Aorta (tissue), 5 donors: ENCODE measurements at regions not wholly inside any gene's neighbourhood (a gene's known extent, or its start where the extent isn't known, plus 50 kb on each side); places are given as distances from the start of the nearest gene placed in this dataset.
"Not testable (repeated sequence)": the region's sequence is repeated elsewhere in the genome, so short reads cannot be mapped to it uniquely, and the experiment has no call there.

Experiments used
- ATAC-seq: fragments of 200-7000 bp; cut with Tn5 transposase; one replicate; pipeline ENCODE4 v1.9.1; 2022; ENCODE audit warnings: moderate library complexity; ENCODE audit not compliant: low FRiP score
- DNase-seq, 2 donors: peaks; one replicate each; pipeline ENCODE4 v3.0.0-alpha.2; 2020
- H3K27ac ChIP-seq, 2 donors: one replicate each; pipeline ENCODE4 v1.5.1; 2013; ENCODE audit warnings: low read length in 2 of 2, mild to moderate bottlenecking in 2 of 2, moderate library complexity in 2 of 2, control low read depth in 1 of 2, inconsistent platforms in 1 of 2, low read depth in 1 of 2
- H3K27me3 ChIP-seq, 2 donors: one replicate each; pipeline ENCODE4 v1.6.1; 2013; ENCODE audit warnings: control low read depth in 1 of 2, low read length in 1 of 2, mild to moderate bottlenecking in 1 of 2, moderate library complexity in 1 of 2; ENCODE audit not compliant: insufficient read depth in 2 of 2, control insufficient read depth in 1 of 2
- H3K36me3 ChIP-seq, 2 donors: one replicate each; pipeline ENCODE4 v1.6.1; 2013; ENCODE audit warnings: control low read depth in 1 of 2, low read length in 1 of 2, mild to moderate bottlenecking in 1 of 2; ENCODE audit not compliant: insufficient read depth in 2 of 2, control insufficient read depth in 1 of 2
- H3K4me1 ChIP-seq, 2 donors: one replicate each; pipeline ENCODE4 v1.6.1; 2013; ENCODE audit warnings: low read length in 2 of 2, control low read depth in 1 of 2, mild to moderate bottlenecking in 1 of 2, moderate library complexity in 1 of 2; ENCODE audit not compliant: insufficient read depth in 2 of 2, control insufficient read depth in 1 of 2
- H3K4me3 ChIP-seq, 2 donors: one replicate each; pipeline ENCODE4 v1.5.1; 2013; ENCODE audit warnings: low read length in 2 of 2, control low read depth in 1 of 2, mild to moderate bottlenecking in 1 of 2
- H3K9me3 ChIP-seq: one replicate; pipeline ENCODE4 v1.6.1; 2013; ENCODE audit warnings: mild to moderate bottlenecking, low read length; ENCODE audit not compliant: control insufficient read depth
- WGBS, 2 donors: extraction: QIAGEN DNeasy Blood & Tissue Kit; methylation state at CpG; one replicate each; pipeline ENCODE4 v1.1.7; 2013; 5-methylcytosine and 5-hydroxymethylcytosine counted together
- intact Hi-C, 2 donors: fragments of 100-400 bp; cut with DNase I; formaldehyde crosslinking; loops; one replicate each; pipeline versions ENCODE4 v1.14.2 to v1.15.0; 2022
- donor health status: healthy with polysubstance abuse.
- donor health status: Bipolar disorder and iron deficiency.
- donor health status: DM: no; HTN: no; CAD: no.
- donor health status: DM: no; HTN: no; CAD: no.
- donor health status: DM: yes; HTN: yes; CAD: no.

- Histone ChIP-seq H3K4me1 (no peaks in the 10 kb centered on the region), H3K36me3 (no peaks in the 10 kb centered on the region), H3K9me3 (peaks cover 1% of the 10 kb centered on the region), H3K27ac (no peak overlapping the region), H3K27me3 (no peaks in the 10 kb centered on the region), H3K4me3 (no peak overlapping the region)
- intact Hi-C loops: no loop called here
- no peak for DNase-seq
- 87% methylated on average over 7 of the region's 7 CpGs for WGBS, 2 donors
- no peak for ATAC-seq
These were observed 119.0 kb downstream of the FZD1 start for GRCh38 chr7:91383053-91383904.

GRCh38 chr7:91383905-91384274, 119.7 kb downstream of the FZD1 start:
- Histone ChIP-seq H3K4me3 (no peak overlapping the region), H3K27me3 (no peaks in the 10 kb centered on the region), H3K27ac (no peak overlapping the region), H3K4me1 (no peaks in the 10 kb centered on the region), H3K36me3 (no peaks in the 10 kb centered on the region), H3K9me3 (peaks cover 1% of the 10 kb centered on the region)
- DNase-seq (no peak), ATAC-seq (no peak)
- intact Hi-C loops: no loop called here

GRCh38 chr7:91394757-91395156, 130.5 kb downstream of the FZD1 start:
- intact Hi-C loops, H3K27me3 ChIP-seq, H3K4me3 ChIP-seq, H3K27ac ChIP-seq, H3K9me3 ChIP-seq, DNase-seq, H3K36me3 ChIP-seq, H3K4me1 ChIP-seq, ATAC-seq: not testable (repeated sequence)
- 82 to 97% methylated on average over 3 to 7 of the region's 7 CpGs for WGBS, 2 donors

- H3K27ac ChIP-seq, H3K27me3 ChIP-seq, H3K36me3 ChIP-seq, H3K4me3 ChIP-seq, intact Hi-C loops, H3K9me3 ChIP-seq, ATAC-seq, DNase-seq, H3K4me1 ChIP-seq: not testable (repeated sequence)
- WGBS, 2 donors: 91% methylated on average over 9 to 10 of the region's 10 CpGs
These were observed 131.1 kb downstream of the FZD1 start for GRCh38 chr7:91395313-91395712.

- 21 to 27% methylated on average over 2 of the region's 2 CpGs for WGBS, 2 donors
- Histone ChIP-seq H3K9me3 (no peaks in the 10 kb centered on the region), H3K27me3 (no peaks in the 10 kb centered on the region), H3K27ac (peak overlapping the region in 1 of 2 donors; percentile 28), H3K4me3 (no peak overlapping the region), H3K4me1 (peaks cover 0 to 6% of the 10 kb centered on the region in 2 donors), H3K36me3 (no peaks in the 10 kb centered on the region)
- ATAC-seq (no peak), DNase-seq (no peak)
- intact Hi-C loops: no loop called here
These were observed 132.9 kb downstream of the FZD1 start for GRCh38 chr7:91397096-91397495.

GRCh38 chr7:91397612-91398011, 133.4 kb downstream of the FZD1 start:
- DNase-seq: no peak
- 39 to 53% methylated on average over 2 of the region's 2 CpGs for WGBS, 2 donors
- intact Hi-C loops: no loop called here
- Histone ChIP-seq H3K27ac (no peak overlapping the region), H3K4me3 (no peak overlapping the region), H3K36me3 (no peaks in the 10 kb centered on the region), H3K9me3 (no peaks in the 10 kb centered on the region), H3K4me1 (peaks cover 0 to 6% of the 10 kb centered on the region in 2 donors), H3K27me3 (no peaks in the 10 kb centered on the region)
- no peak for ATAC-seq

- ATAC-seq: no peak
- intact Hi-C loops: no loop called here
- 96 to 99% methylated on average over 2 of the region's 2 CpGs for WGBS, 2 donors
These were observed 134.1 kb downstream of the FZD1 start for GRCh38 chr7:91398341-91398740.

GRCh38 chr7:91405092-91405788, 141.0 kb downstream of the FZD1 start:
- H3K4me1 ChIP-seq: peaks cover 8 to 10% of the 10 kb centered on the region in 2 donors
- intact Hi-C loops: loop anchor here in 1 of 2 donors (10.0 kb wide), 1 partner anchor 1050 kb away; no protein-coding TSS in a partner anchor
- DNase-seq (no peak), ATAC-seq (no peak)
- no peaks in the 10 kb centered on the region for H3K27me3 ChIP-seq
- no peaks in the 10 kb centered on the region for H3K36me3 ChIP-seq
- H3K4me3 ChIP-seq: no peak overlapping the region
- 93 to 97% methylated on average over 3 of the region's 3 CpGs for WGBS, 2 donors
- no peak overlapping the region for H3K27ac ChIP-seq
- H3K9me3 ChIP-seq: no peaks in the 10 kb centered on the region

More at GRCh38 chr7:91398341-91398740, 134.1 kb downstream of the FZD1 start:
- Histone ChIP-seq H3K9me3 (no peaks in the 10 kb centered on the region), H3K27ac (no peak overlapping the region), H3K4me1 (peaks cover 0 to 6% of the 10 kb centered on the region in 2 donors), H3K27me3 (no peaks in the 10 kb centered on the region), H3K4me3 (no peak overlapping the region), H3K36me3 (no peaks in the 10 kb centered on the region)
- no peak for DNase-seq

GRCh38 chr7:91405873-91406272, 141.6 kb downstream of the FZD1 start:
- not testable (repeated sequence) for ATAC-seq
- 78 to 89% methylated on average over 1 of the region's 1 CpG for WGBS, 2 donors

More at GRCh38 chr7:91405873-91406272, 141.6 kb downstream of the FZD1 start:
- not testable (repeated sequence) for H3K36me3 ChIP-seq, DNase-seq, H3K4me3 ChIP-seq, H3K9me3 ChIP-seq, H3K4me1 ChIP-seq, H3K27ac ChIP-seq, H3K27me3 ChIP-seq
- intact Hi-C loops: loop anchor here in 1 of 2 donors (10.0 kb wide), 1 partner anchor 1051 kb away; no protein-coding TSS in a partner anchor
